HepG2 (cell line): ENCODE measurements at regions not wholly inside any gene's neighbourhood (a gene's known extent, or its start where the extent isn't known, plus 50 kb on each side); places are given as distances from the start of the nearest gene placed in this dataset.

ENCODE experiments used
- ATAC-seq: fragments of 200-7000 bp; cut with Tn5 transposase; 3 replicates; pipeline ENCODE4 v1.9.1; 2020; ENCODE audit warnings: mild to moderate bottlenecking, moderate library complexity
- BruUV-seq: library from RNA; stranded (reverse); fragments of 400-500 nt; replicated peaks from 2 replicates; lab custom pipeline; 2021; lab: Mats Ljungman, UMichigan
- CTCF ChIA-PET: fragments of 300-600 bp; formaldehyde crosslinking; extraction: SDS; loops from one replicate; lab custom pipeline; 2021; ENCODE audit warnings: low total read pairs, inconsistent platforms, low intra/inter-chr PET ratio; lab: Yijun Ruan, JAX
- POLR2A ChIA-PET: fragments of 350-600 bp; sonication (Branson Sonifier 250); formaldehyde crosslinking; loops from one replicate; lab custom pipeline; 2020; ENCODE audit warnings: antibody characterized with exemption, inconsistent platforms; lab: Yijun Ruan, JAX
- DNase-seq: peaks from one replicate; pipeline ENCODE4 v3.0.0-alpha.2; 2015; ENCODE audit warnings: low spot score
- FAIRE-seq: peaks from 3 replicates; lab custom pipeline; 2011; peaks lifted over from hg19 to GRCh38; lab: Jason Lieb, UNC
- H2AFZ ChIP-seq: one replicate; pipeline ENCODE4 v1.6.1; 2011; ENCODE audit warnings: low read length, inconsistent platforms
- H3K27ac ChIP-seq: fragments of 300-600 bp; 3 replicates; pipeline ENCODE4 v1.8.0; 2011; ENCODE audit warnings: mixed run types, mild to moderate bottlenecking, mixed read lengths, low read length, inconsistent platforms; ENCODE audit not compliant: insufficient read depth; ENCODE audit errors: extremely low read length
- H3K27me3 ChIP-seq, 2 experiments: fragments of 200-600 bp in 1 of 2; 2 replicates in 1 of 2; 3 replicates in 1 of 2; pipeline versions ENCODE4 v1.6.0 to v1.8.0; 2011; ENCODE audit warnings: low read length in 2 of 2, mild to moderate bottlenecking in 2 of 2, moderate library complexity in 2 of 2, inconsistent platforms in 1 of 2; ENCODE audit not compliant: insufficient read depth in 2 of 2, control insufficient read depth in 1 of 2
- H3K36me3 ChIP-seq, 2 experiments: fragments of 200-600 bp in 1 of 2; replicated peaks in 1 of 2; 2 replicates in 1 of 2; 3 replicates in 1 of 2; pipeline versions ENCODE4 v1.5.1 to v1.8.0; 2011; ENCODE audit warnings: low read length in 2 of 2, inconsistent platforms in 1 of 2; ENCODE audit not compliant: insufficient read depth in 2 of 2, control insufficient read depth in 1 of 2
- H3K4me1 ChIP-seq: 2 replicates; pipeline ENCODE4 v1.5.1; 2012; ENCODE audit warnings: low read length, inconsistent platforms; ENCODE audit not compliant: insufficient read depth
- H3K4me2 ChIP-seq: 2 replicates; pipeline ENCODE4 v1.6.0; 2011; ENCODE audit warnings: low read depth, low read length, inconsistent platforms
- H3K4me3 ChIP-seq, 3 experiments: fragments of 200-600 bp in 1 of 3; sonication (generic), shearing (Covaris generic) in 1 of 3; replicated peaks in 1 of 3; 2 replicates each; pipeline ENCODE4 v1.5.1; 2011 to 2016; ENCODE audit warnings: low read length in 3 of 3, inconsistent platforms in 2 of 3, low read depth in 2 of 3, mild to moderate bottlenecking in 2 of 3, control low read depth in 1 of 3, mixed read lengths in 1 of 3; ENCODE audit not compliant: insufficient read depth in 1 of 3
- H3K79me2 ChIP-seq: one replicate; pipeline ENCODE4 v1.6.1; 2011; ENCODE audit warnings: low read length, inconsistent platforms; ENCODE audit not compliant: insufficient read depth
- H3K9ac ChIP-seq: 2 replicates; pipeline ENCODE4 v1.6.0; 2011; ENCODE audit warnings: mild to moderate bottlenecking, low read depth, low read length, inconsistent platforms; ENCODE audit not compliant: insufficient read depth
- H3K9me3 ChIP-seq: 2 replicates; pipeline ENCODE4 v1.5.1; 2012; ENCODE audit warnings: mild to moderate bottlenecking, low read length
- H4K20me1 ChIP-seq: 2 replicates; pipeline ENCODE4 v1.6.0; 2011; ENCODE audit warnings: inconsistent platforms, mild to moderate bottlenecking, low read length, moderate library complexity; ENCODE audit not compliant: insufficient read depth
- BORCS8-MEF2B ChIP-seq: sonication (generic); formaldehyde crosslinking; IDR thresholded peaks from 2 replicates; pipeline ENCODE4 v1.8.0; 2022; ENCODE audit warnings: mild to moderate bottlenecking, missing genetic modification reagents
- FOXM1 ChIP-seq: sonication (generic); formaldehyde crosslinking; IDR thresholded peaks from 2 replicates; pipeline ENCODE4 v1.5.0; 2020; ENCODE audit warnings: missing genetic modification reagents
- HES4 ChIP-seq: sonication (generic); formaldehyde crosslinking; IDR thresholded peaks from 2 replicates; pipeline ENCODE4 v1.9.0; 2021; ENCODE audit warnings: mild to moderate bottlenecking, missing genetic modification reagents, borderline replicate concordance
- MTERF4 ChIP-seq: sonication (generic); formaldehyde crosslinking; IDR thresholded peaks from 2 replicates; pipeline ENCODE4 v1.8.0; 2023; ENCODE audit warnings: mild to moderate bottlenecking, missing genetic modification reagents
- NONO ChIP-seq, 2 experiments: fragments of 450-650 bp in 1 of 2; sonication (generic) in 1 of 2; formaldehyde crosslinking in 1 of 2; IDR thresholded peaks in 1 of 2; conservative IDR thresholded peaks in 1 of 2; 2 replicates each; pipeline versions ENCODE4 v1.6.1 to v1.8.0; 2017 to 2022; ENCODE audit warnings: mild to moderate bottlenecking in 1 of 2, missing genetic modification reagents in 1 of 2, moderate library complexity in 1 of 2
- REL ChIP-seq: sonication (generic); formaldehyde crosslinking; conservative IDR thresholded peaks from 2 replicates; pipeline ENCODE4 v1.8.0; 2022; ENCODE audit warnings: mild to moderate bottlenecking, missing genetic modification reagents, moderate library complexity
- SRSF1 ChIP-seq: fragments of 200-400 bp; formaldehyde crosslinking; optimal IDR thresholded peaks from 2 replicates; pipeline ENCODE3; 2017; ENCODE audit warnings: mild to moderate bottlenecking, low read depth, low read length, moderate library complexity
- STAG1 ChIP-seq: sonication (generic); formaldehyde crosslinking; IDR thresholded peaks from 2 replicates; pipeline ENCODE4 v1.4.0; 2020; ENCODE audit warnings: missing genetic modification reagents
- ZBTB1 ChIP-seq: sonication (generic); formaldehyde crosslinking; IDR thresholded peaks from 2 replicates; pipeline ENCODE4 v1.4.0; 2020; ENCODE audit warnings: missing genetic modification reagents, borderline replicate concordance
- ZFP36L2 ChIP-seq: sonication (generic); formaldehyde crosslinking; IDR thresholded peaks from 2 replicates; pipeline ENCODE4 v1.4.0; 2020; ENCODE audit warnings: missing genetic modification reagents
- ZMYM4 ChIP-seq: sonication (generic); formaldehyde crosslinking; IDR thresholded peaks from 2 replicates; pipeline ENCODE4 v1.8.1; 2023; ENCODE audit warnings: mild to moderate bottlenecking, missing genetic modification reagents
- ZNF776 ChIP-seq: sonication (generic); formaldehyde crosslinking; IDR thresholded peaks from 2 replicates; pipeline ENCODE4 v1.4.0; 2020; ENCODE audit warnings: mild to moderate bottlenecking, missing genetic modification reagents
- WGBS: methylation state at CpG from one replicate; pipeline ENCODE4 v1.1.6; 2017; ENCODE audit warnings: low lambda C conversion rate; 5-methylcytosine and 5-hydroxymethylcytosine counted together
- in situ Hi-C: cut with HindIII; loops from 2 replicates; pipeline ENCODE4 v1.10.0; 2017; ENCODE audit warnings: low pct_unique_long_range_greater_than_20kb; ENCODE audit not compliant: extremely low pct_ligation_motif_present
- intact Hi-C: fragments of 100-400 bp; cut with micrococcal nuclease; formaldehyde crosslinking; loops from one replicate; pipeline ENCODE4 v1.10.0; 2022; ENCODE audit not compliant: unreplicated experiment

- no peak for TF ChIP-seq STAG1 (CRISPR knock-in tag)
- no peak for TF ChIP-seq ZMYM4 (CRISPR knock-in tag)
- no peak for TF ChIP-seq ZBTB1 (CRISPR knock-in tag)
- no peak for TF ChIP-seq ZNF776
- TF ChIP-seq, all 625 proteins: peak for 0
- no peak overlapping the region for H3K27ac ChIP-seq
- H3K4me1 ChIP-seq: no peaks in the 10 kb centered on the region
- H2AFZ ChIP-seq: no peak overlapping the region
- no peak for FAIRE-seq
- intact Hi-C loops: no loop called here
- in situ Hi-C loops: no loop called here
- H3K79me2 ChIP-seq: no peaks in the 10 kb centered on the region
- 0 out of 5 replicates have a peak, but pooled peaks cover 0 to 1% of the 10 kb centered on the region in 2 experiments for H3K27me3 ChIP-seq
- H3K36me3 ChIP-seq: no peaks in the 10 kb centered on the region
- no peaks in the 10 kb centered on the region for H4K20me1 ChIP-seq
- ChIA-PET POLR2A (no interaction called here), CTCF (no interaction called here)
- H3K9ac ChIP-seq: no peak overlapping the region
- no peak for DNase-seq
- H3K4me2 ChIP-seq: no peak overlapping the region
- H3K9me3 ChIP-seq: peaks cover 5% of the 10 kb centered on the region; the same call in 1 of the 2 replicates
- WGBS: 0% methylated on average over 3 of the region's 3 CpGs
- H3K4me3 ChIP-seq: no peak overlapping the region
- no peak for ATAC-seq
- BruUV-seq: no TSS peak
Observed at GRCh38 chr10:130242513-130242912, 106.3 kb downstream of the GLRX3 start.

DNA sequence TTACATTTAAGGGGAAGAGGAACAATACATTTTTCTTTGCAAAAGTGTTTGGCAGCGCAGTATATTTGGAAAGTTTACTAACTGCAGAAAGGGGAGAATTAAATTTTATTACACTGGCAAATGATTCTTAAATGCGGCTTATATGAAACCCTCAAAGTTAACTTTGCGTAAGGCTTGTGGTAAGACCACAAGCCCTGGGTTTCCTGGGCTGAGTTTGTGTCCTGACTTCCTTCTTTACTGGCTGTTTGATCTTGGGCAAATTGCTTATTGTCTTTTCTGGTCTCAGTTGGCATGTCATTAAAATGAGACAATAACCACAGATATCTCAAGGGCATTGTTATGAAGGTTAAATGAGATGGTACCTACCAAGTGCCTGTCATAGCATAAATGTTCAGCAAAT, 106.8 kb downstream of the GLRX3 start:
- TF ChIP-seq REL (CRISPR knock-in tag): no peak
- no peak for TF ChIP-seq SRSF1
- no peak for TF ChIP-seq BORCS8-MEF2B (CRISPR knock-in tag)
- no peak for TF ChIP-seq ZFP36L2 (CRISPR knock-in tag)
- no peak for TF ChIP-seq NONO (IDR thresholded peaks at IDR 0.05)
- no peak for TF ChIP-seq NONO (CRISPR knock-in tag; conservative IDR thresholded peaks at IDR 0.05)
- TF ChIP-seq MTERF4: no peak
- no peak for TF ChIP-seq HES4 (CRISPR knock-in tag)
- no peak for TF ChIP-seq FOXM1 (CRISPR knock-in tag)
- H3K4me1 ChIP-seq: no peaks in the 10 kb centered on the region
- no peaks in the 10 kb centered on the region for H4K20me1 ChIP-seq
- no TSS peak for BruUV-seq
- ATAC-seq (no peak), FAIRE-seq (no peak), DNase-seq (no peak)
- in situ Hi-C loops: no loop called here
- H3K27me3 ChIP-seq: peaks cover 0 to 1% of the 10 kb centered on the region in 2 experiments; a peak in 1 of 5 replicates
- H3K36me3 ChIP-seq: no peaks in the 10 kb centered on the region
- ChIA-PET POLR2A (no interaction called here), CTCF (no interaction called here)
- H2AFZ ChIP-seq: no peak overlapping the region
- no peaks in the 10 kb centered on the region for H3K79me2 ChIP-seq
- H3K4me3 ChIP-seq: no peak overlapping the region
- no peak overlapping the region for H3K9ac ChIP-seq
- intact Hi-C loops: no loop called here
- no peak overlapping the region for H3K4me2 ChIP-seq
- 17% methylated on average over 3 of the region's 3 CpGs for WGBS
- peaks cover 5% of the 10 kb centered on the region; the same call in 1 of the 2 replicates for H3K9me3 ChIP-seq
- no peak overlapping the region for H3K27ac ChIP-seq
